Activated CD4-positive, alpha-beta T cell treated with anti-CD3 and anti-CD28 coated beads, Interleukin-10, Interleukin-2, amounts not matched to agents 100 ng/mL and 50 ng/mL, durations not matched to agents 16 hours and 8 hours (primary cell): ENCODE measurements at regions not wholly inside any gene's neighbourhood (a gene's known extent, or its start where the extent isn't known, plus 50 kb on each side); places are given as distances from the start of the nearest gene placed in this dataset.

Source experiments
- DNase-seq: peaks from one replicate; pipeline ENCODE4 v3.0.0-alpha.2; 2020

- DNase-seq, result no peak
Observed at GRCh38 chrX:66328950-66329596, 165.0 kb downstream of the HEPH start.

DNA sequence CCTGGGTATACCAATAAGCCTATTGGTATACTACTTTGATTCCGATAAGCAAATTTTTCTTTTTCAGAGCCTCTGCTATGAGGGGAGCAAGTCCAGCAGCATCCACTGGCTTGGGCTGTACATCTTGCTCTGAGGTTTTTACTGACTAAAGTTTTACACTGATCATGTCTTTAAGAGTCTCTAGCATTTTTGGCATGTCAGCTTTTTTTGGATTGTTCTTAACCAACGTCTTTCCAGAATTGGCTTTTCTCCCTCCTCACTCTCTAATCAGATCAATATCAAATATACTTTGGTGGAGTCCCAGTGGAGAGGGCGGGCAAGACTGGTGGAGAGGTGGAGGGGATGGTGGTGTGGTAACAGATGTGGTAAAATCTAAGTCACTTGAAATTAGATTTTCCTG lies 196.8 kb downstream of the HEPH start:
- no peak for DNase-seq

GRCh38 chrX:66384722-66385121 lies 220.7 kb downstream of the HEPH start:
- no peak for DNase-seq

DNA sequence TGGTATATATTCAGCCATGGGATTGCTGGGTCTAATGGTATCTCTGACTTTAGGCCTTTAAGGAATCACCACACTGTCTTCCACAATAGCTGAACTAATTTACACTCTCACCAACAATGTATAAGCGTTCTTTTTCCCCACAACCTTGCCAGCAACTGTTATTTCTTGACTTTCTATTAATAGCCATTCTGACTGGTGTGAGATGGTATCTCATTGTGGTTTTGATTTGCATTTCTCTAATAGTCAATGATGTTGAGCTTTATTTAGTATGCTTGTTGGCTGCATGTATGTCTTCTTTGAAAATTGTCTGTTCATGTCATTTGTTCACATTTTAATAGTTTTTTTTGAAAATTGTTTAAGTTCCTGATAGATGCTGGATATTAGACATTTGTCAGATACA lies 235.2 kb downstream of the HEPH start:
- no peak for DNase-seq

DNA sequence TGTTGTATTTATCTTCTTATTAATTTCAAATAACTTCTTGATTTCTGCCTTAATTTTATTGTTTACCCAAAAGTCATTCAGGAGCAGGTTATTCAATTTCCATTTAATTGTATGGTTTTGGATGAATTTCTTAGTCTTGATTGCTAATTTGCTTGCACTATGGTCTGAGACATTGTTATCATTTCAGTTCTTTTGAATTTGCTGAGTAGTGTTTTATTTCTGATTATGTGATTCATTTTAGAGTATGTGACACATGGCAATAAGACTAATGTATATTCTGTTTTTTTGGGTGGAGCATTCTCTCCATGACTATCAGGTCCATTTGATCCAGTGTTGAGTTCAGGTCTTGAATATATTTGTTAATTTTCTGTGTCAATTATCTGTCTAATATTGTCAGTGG lies 236.7 kb downstream of the EDA2R start:
- no peak for DNase-seq

DNA sequence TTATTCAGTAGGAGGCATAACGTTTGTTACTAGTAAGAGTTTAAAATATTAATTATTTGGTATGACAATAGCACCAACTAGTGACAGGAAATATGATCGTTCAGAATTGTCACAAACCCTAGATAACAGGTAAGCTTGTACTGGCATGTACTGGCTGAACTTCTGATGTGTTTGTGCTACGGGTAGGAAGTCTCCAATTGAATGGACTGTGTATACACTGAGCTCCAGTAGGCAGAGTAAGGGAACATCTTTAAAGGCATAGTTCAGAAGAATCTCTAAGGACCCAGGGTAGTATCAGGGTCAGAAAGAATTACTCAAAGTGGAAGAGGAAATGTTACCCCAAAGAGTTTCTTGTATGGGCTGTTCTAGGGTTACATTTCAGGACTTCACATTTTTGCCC lies 230.4 kb downstream of the EDA2R start:
- DNase-seq, result peak; percentile 7

GRCh38 chrX:66410806-66411205 lies 228.1 kb downstream of the EDA2R start:
- DNase-seq, result no peak
